ENCODE measurements at regions not wholly inside any gene's neighbourhood (a gene's known extent, or its start where the extent isn't known, plus 50 kb on each side); places are given as distances from the start of the nearest gene placed in this dataset.

DNA sequence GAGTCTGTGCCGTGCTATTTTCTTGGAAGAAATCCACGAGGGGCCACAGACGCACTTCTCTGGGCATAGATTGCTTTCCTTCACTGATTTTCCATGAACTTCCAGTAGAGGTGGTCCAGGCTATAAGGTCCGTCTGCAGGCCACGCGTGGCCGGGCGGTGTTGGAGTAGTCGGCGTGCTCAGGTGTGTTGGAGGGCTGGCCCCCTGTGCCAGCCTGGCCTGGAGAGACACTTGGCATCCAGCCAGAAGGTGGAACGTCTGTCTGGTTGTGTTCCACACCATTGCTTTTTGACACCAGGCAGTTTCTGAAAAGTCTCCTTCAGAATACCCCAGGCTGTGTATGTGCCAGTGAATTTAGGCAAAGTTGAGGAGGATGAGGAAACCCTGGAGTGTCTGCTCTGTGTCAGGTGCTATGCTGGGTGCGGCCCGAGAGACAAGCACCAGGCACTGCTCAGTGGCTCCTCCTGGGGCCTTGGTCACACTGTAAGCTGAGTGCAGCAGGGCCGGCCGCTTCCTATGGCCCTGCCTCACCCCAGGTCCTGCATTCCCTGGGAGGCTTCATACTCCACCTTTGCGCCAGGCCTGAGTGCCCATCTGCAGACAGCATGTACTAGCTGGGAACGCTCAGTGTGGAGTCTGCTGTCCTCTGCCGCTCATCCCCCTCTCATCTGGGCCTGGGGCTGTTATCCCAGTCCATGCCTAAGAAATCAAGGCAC is 52.1 kb upstream of the TAMM41 start:
- TF ChIP-seq, protein P1, sequence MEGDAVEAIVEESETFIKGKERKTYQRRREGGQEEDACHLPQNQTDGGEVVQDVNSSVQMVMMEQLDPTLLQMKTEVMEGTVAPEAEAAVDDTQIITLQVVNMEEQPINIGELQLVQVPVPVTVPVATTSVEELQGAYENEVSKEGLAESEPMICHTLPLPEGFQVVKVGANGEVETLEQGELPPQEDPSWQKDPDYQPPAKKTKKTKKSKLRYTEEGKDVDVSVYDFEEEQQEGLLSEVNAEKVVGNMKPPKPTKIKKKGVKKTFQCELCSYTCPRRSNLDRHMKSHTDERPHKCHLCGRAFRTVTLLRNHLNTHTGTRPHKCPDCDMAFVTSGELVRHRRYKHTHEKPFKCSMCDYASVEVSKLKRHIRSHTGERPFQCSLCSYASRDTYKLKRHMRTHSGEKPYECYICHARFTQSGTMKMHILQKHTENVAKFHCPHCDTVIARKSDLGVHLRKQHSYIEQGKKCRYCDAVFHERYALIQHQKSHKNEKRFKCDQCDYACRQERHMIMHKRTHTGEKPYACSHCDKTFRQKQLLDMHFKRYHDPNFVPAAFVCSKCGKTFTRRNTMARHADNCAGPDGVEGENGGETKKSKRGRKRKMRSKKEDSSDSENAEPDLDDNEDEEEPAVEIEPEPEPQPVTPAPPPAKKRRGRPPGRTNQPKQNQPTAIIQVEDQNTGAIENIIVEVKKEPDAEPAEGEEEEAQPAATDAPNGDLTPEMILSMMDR (conservative IDR thresholded peaks at IDR 0.05) = no peak
- no peak for TF ChIP-seq EZH2 (IDR thresholded peaks at IDR 0.05; ENCODE audit: low read depth)

Measured in PC-9 (cell line).